GM12878 (cell line): ENCODE measurements at regions not wholly inside any gene's neighbourhood (a gene's known extent, or its start where the extent isn't known, plus 50 kb on each side); places are given as distances from the start of the nearest gene placed in this dataset.

Experiments used
- ATAC-seq: fragments of 200-7000 bp; cut with Tn5 transposase; 3 replicates; pipeline ENCODE4 v1.9.1; 2020; ENCODE audit warnings: mild to moderate bottlenecking, moderate library complexity
- BruUV-seq: library from RNA; stranded (reverse); fragments of 400-500 nt; replicated peaks from 2 replicates; lab custom pipeline; 2021; lab: Mats Ljungman, UMichigan
- CTCF ChIA-PET: fragments of 300-600 bp; sonication (Branson Sonifier 250); formaldehyde crosslinking; extraction: SDS; loops from one replicate; lab custom pipeline; 2021; ENCODE audit warnings: inconsistent platforms; lab: Yijun Ruan, JAX
- POLR2A ChIA-PET: fragments of 350-600 bp; formaldehyde crosslinking; extraction: SDS; loops from one replicate; lab custom pipeline; 2021; ENCODE audit warnings: inconsistent platforms; lab: Charles Lee
- RAD21 ChIA-PET: fragments of 300-600 bp; sonication (Branson Sonifier 250); formaldehyde crosslinking; loops from one replicate; lab custom pipeline; 2023; ENCODE audit warnings: antibody characterized with exemption; ENCODE audit not compliant: unreplicated experiment; lab: Charles Lee
- SMC1A ChIA-PET: fragments of 300-600 bp; sonication (Branson Sonifier 250); formaldehyde crosslinking; loops from one replicate; lab custom pipeline; 2023; ENCODE audit not compliant: unreplicated experiment, uncharacterized antibody; lab: Charles Lee
- DNase-seq: peaks from one replicate; pipeline ENCODE4 v3.0.0-alpha.2; 2011; ENCODE audit warnings: low read depth, low spot score
- FAIRE-seq: peaks from 3 replicates; lab custom pipeline; 2011; peaks lifted over from hg19 to GRCh38; lab: Jason Lieb, UNC
- H2AFZ ChIP-seq: 2 replicates; pipeline ENCODE4 v1.6.0; 2011; ENCODE audit warnings: low read depth, low read length, control low read depth; ENCODE audit not compliant: control insufficient read depth
- H3K27ac ChIP-seq: 2 replicates; pipeline ENCODE4 v1.5.1; 2011; ENCODE audit warnings: control low read depth; ENCODE audit not compliant: control insufficient read depth, insufficient read depth
- H3K27me3 ChIP-seq, 2 experiments: replicated peaks in 1 of 2; 2 replicates each; pipeline versions ENCODE4 v1.6.0 to v1.6.1; 2011; ENCODE audit warnings: low read length in 1 of 2; ENCODE audit not compliant: control insufficient read depth in 2 of 2, insufficient read depth in 2 of 2
- H3K36me3 ChIP-seq, 2 experiments: 2 replicates each; pipeline ENCODE4 v1.5.1; 2011; ENCODE audit warnings: low read length in 1 of 2; ENCODE audit not compliant: control insufficient read depth in 2 of 2, insufficient read depth in 2 of 2
- H3K4me1 ChIP-seq: 2 replicates; pipeline ENCODE4 v1.6.1; 2011; ENCODE audit warnings: mild to moderate bottlenecking, low read length, moderate library complexity, mixed read lengths; ENCODE audit not compliant: control insufficient read depth, insufficient read depth
- H3K4me2 ChIP-seq: 2 replicates; pipeline ENCODE4 v1.6.0; 2011; ENCODE audit warnings: control low read depth; ENCODE audit not compliant: control insufficient read depth, insufficient read depth
- H3K4me3 ChIP-seq: fragments of 200-600 bp; sonication (generic); 2 replicates; pipeline ENCODE4 v1.5.1; 2016
- H3K79me2 ChIP-seq: 2 replicates; pipeline ENCODE4 v1.6.0; 2011; ENCODE audit warnings: low read length; ENCODE audit not compliant: control insufficient read depth, insufficient read depth
- H3K9ac ChIP-seq: 2 replicates; pipeline ENCODE4 v1.8.0; 2011; ENCODE audit warnings: low read length, control low read depth, mixed read lengths; ENCODE audit not compliant: control insufficient read depth, insufficient read depth
- H3K9me3 ChIP-seq: replicated peaks from 3 replicates; pipeline ENCODE4 v1.5.1; 2011; ENCODE audit warnings: mild to moderate bottlenecking, low read length; ENCODE audit not compliant: control insufficient read depth, insufficient read depth
- H4K20me1 ChIP-seq: 2 replicates; pipeline ENCODE4 v1.6.0; 2011; ENCODE audit not compliant: control insufficient read depth, insufficient read depth
- BHLHE40 ChIP-seq, 2 experiments: fragments of 450-650 bp in 1 of 2; IDR thresholded peaks; 2 replicates each; pipeline ENCODE4 v1.6.1; 2011 to 2017; ENCODE audit warnings: low read depth in 2 of 2, borderline replicate concordance in 1 of 2, improper control_type of control experiment in 1 of 2, low read length in 1 of 2, mild to moderate bottlenecking in 1 of 2
- BRCA1 ChIP-seq: IDR thresholded peaks from 2 replicates; pipeline ENCODE4 v1.6.1; 2011; ENCODE audit warnings: low read depth, low read length, improper control_type of control experiment
- CBX3 ChIP-seq: fragments of 200-600 bp; sonication (generic); IDR thresholded peaks from 2 replicates; pipeline ENCODE4 v1.6.1; 2016; ENCODE audit warnings: low read depth, borderline replicate concordance
- CHD2 ChIP-seq: IDR thresholded peaks from 2 replicates; pipeline ENCODE4 v1.6.1; 2011; ENCODE audit warnings: low read depth, low read length, improper control_type of control experiment, borderline replicate concordance
- CREM ChIP-seq: IDR thresholded peaks from 2 replicates; pipeline ENCODE4 v1.6.1; 2014; ENCODE audit warnings: antibody characterized with exemption, low read depth
- ESRRA ChIP-seq: IDR thresholded peaks from 2 replicates; pipeline ENCODE4 v1.6.1; 2012; ENCODE audit warnings: mild to moderate bottlenecking, low read length, improper control_type of control experiment
- HSF1 ChIP-seq: fragments of 150-350 bp; IDR thresholded peaks from 2 replicates; pipeline ENCODE4 v1.6.1; 2014; ENCODE audit warnings: mild to moderate bottlenecking, low read depth, low read length
- JUND ChIP-seq: IDR thresholded peaks from 2 replicates; pipeline ENCODE4 v1.6.1; 2012; ENCODE audit warnings: low read depth, mild to moderate bottlenecking, low read length, improper control_type of control experiment, moderate library complexity
- KLF5 ChIP-seq: fragments of 450-650 bp; IDR thresholded peaks from 2 replicates; pipeline ENCODE4 v1.6.1; 2014; ENCODE audit warnings: mild to moderate bottlenecking; ENCODE audit not compliant: partially characterized antibody
- MTA2 ChIP-seq: fragments of 450-650 bp; IDR thresholded peaks from 2 replicates; pipeline ENCODE4 v1.6.1; 2016; ENCODE audit warnings: low read depth, mild to moderate bottlenecking, moderate library complexity
- NFYA ChIP-seq: IDR thresholded peaks from 2 replicates; pipeline ENCODE4 v1.6.1; 2011; ENCODE audit warnings: low read depth, mild to moderate bottlenecking, low read length, improper control_type of control experiment, borderline replicate concordance
- NFYB ChIP-seq: IDR thresholded peaks from 2 replicates; pipeline ENCODE4 v1.6.1; 2011; ENCODE audit warnings: low read depth, mild to moderate bottlenecking, low read length, improper control_type of control experiment, moderate library complexity; ENCODE audit not compliant: insufficient read depth
- PKNOX1 ChIP-seq: fragments of 450-650 bp; IDR thresholded peaks from 2 replicates; pipeline ENCODE4 v1.6.1; 2016; ENCODE audit warnings: mild to moderate bottlenecking
- SMC3 ChIP-seq: IDR thresholded peaks from 2 replicates; pipeline ENCODE4 v1.6.1; 2011; ENCODE audit warnings: low read length, improper control_type of control experiment, borderline replicate concordance
- STAT3 ChIP-seq: IDR thresholded peaks from 2 replicates; pipeline ENCODE4 v1.6.1; 2011; ENCODE audit warnings: low read depth, low read length, improper control_type of control experiment
- TCF7 ChIP-seq: IDR thresholded peaks from 2 replicates; pipeline ENCODE4 v1.6.1; 2014; ENCODE audit warnings: antibody characterized with exemption, borderline replicate concordance
- ZZZ3 ChIP-seq: IDR thresholded peaks from 2 replicates; pipeline ENCODE4 v1.6.1; 2011; ENCODE audit warnings: low read depth; ENCODE audit not compliant: control insufficient read depth, insufficient read length
- WGBS: methylation state at CpG from one replicate; pipeline ENCODE4 v1.1.6; 2016; ENCODE audit warnings: low lambda C conversion rate; ENCODE audit not compliant: insufficient replicate concordance, insufficient coverage; ENCODE audit errors: missing lambda C conversion rate; 5-methylcytosine and 5-hydroxymethylcytosine counted together
- in situ Hi-C: fragments of 300-500 bp; cut with MboI; formaldehyde crosslinking; loops from 9 replicates; pipeline ENCODE4 v1.14.3; 2018; ENCODE audit warnings: mixed read lengths
- intact Hi-C: fragments of 100-400 bp; cut with micrococcal nuclease; formaldehyde crosslinking; loops from one replicate; pipeline ENCODE4 v1.14.2; 2022; ENCODE audit not compliant: unreplicated experiment

GRCh38 chr2:8565399-8566154 lies 116.3 kb upstream of the ID2 start (continued):
- TF ChIP-seq HSF1 (no peak), CBX3 (no peak), CHD2 (no peak), SMC3 (no peak), BHLHE40 (IDR thresholded peaks at IDR 0.05; ENCODE audit: borderline replicate concordance in 1 of 2, low read depth in 2 of 2, low read length in 1 of 2) (no peak), BRCA1 (no peak), ESRRA (no peak)

- WGBS: 6% methylated on average over 4 of the region's 4 CpGs
- no peak overlapping the region for H3K27ac ChIP-seq
- ChIA-PET RAD21 (no interaction called here), CTCF (no interaction called here), SMC1A (interaction anchor here (0.8 kb wide), 1 partner anchor 13 kb away, joined by 3 read pairs; no protein-coding TSS in a partner anchor), POLR2A (no interaction called here)
- H3K27me3 ChIP-seq: no peaks in the 10 kb centered on the region
- no peak overlapping the region for H3K9ac ChIP-seq
- no peak overlapping the region for H2AFZ ChIP-seq
- BruUV-seq: no TSS peak
- ATAC-seq (no peak), DNase-seq (no peak), FAIRE-seq (no peak)
- no peaks in the 10 kb centered on the region for H3K79me2 ChIP-seq
- no peak overlapping the region for H3K4me2 ChIP-seq
- intact Hi-C loops: no loop called here
- no peaks in the 10 kb centered on the region for H4K20me1 ChIP-seq
- no peaks in the 10 kb centered on the region for H3K36me3 ChIP-seq
- no peak overlapping the region for H3K4me3 ChIP-seq
- in situ Hi-C loops: no loop called here
- H3K9me3 ChIP-seq: peaks cover 6% of the 10 kb centered on the region; the same call in 2 of the 3 replicates
- no peaks in the 10 kb centered on the region for H3K4me1 ChIP-seq
- TF ChIP-seq CREM (no peak), NFYB (no peak), TCF7 (no peak), JUND (no peak), STAT3 (no peak), NFYA (no peak), MTA2 (no peak), ZZZ3 (no peak), PKNOX1 (no peak), KLF5 (no peak)
These were observed 115.6 kb upstream of the ID2 start for GRCh38 chr2:8566155-8566670.
